RWPE2 (cell line): ENCODE measurements at regions not wholly inside any gene's neighbourhood (a gene's known extent, or its start where the extent isn't known, plus 50 kb on each side); places are given as distances from the start of the nearest gene placed in this dataset.

Experiments
- ATAC-seq: fragments of 200-7000 bp; cut with Tn5 transposase; 3 replicates; pipeline ENCODE4 v1.9.1; 2021; ENCODE audit warnings: low read depth
- DNase-seq: peaks from one replicate; pipeline ENCODE4 v3.0.0-alpha.2; 2020; ENCODE audit warnings: low spot score
- H3K27ac ChIP-seq: fragments of 450-650 bp; 2 replicates; pipeline ENCODE4 v1.5.1; 2017; ENCODE audit warnings: mild to moderate bottlenecking; ENCODE audit not compliant: poor library complexity, severe bottlenecking
- H3K27me3 ChIP-seq: fragments of 250-450 bp; sonication (Bioruptor Pico); 2 replicates; pipeline ENCODE4 v1.5.1; 2021; ENCODE audit warnings: mild to moderate bottlenecking, moderate library complexity; ENCODE audit not compliant: insufficient read depth, poor library complexity, severe bottlenecking
- H3K36me3 ChIP-seq: fragments of 250-450 bp; sonication (Bioruptor Pico); 2 replicates; pipeline ENCODE4 v1.5.1; 2020; ENCODE audit warnings: low read depth, mild to moderate bottlenecking, moderate library complexity
- H3K4me1 ChIP-seq: fragments of 250-450 bp; sonication (Bioruptor Pico); 2 replicates; pipeline ENCODE4 v1.5.1; 2021; ENCODE audit warnings: mild to moderate bottlenecking, moderate library complexity; ENCODE audit not compliant: insufficient read depth, poor library complexity, severe bottlenecking
- H3K4me3 ChIP-seq: fragments of 250-450 bp; sonication (Bioruptor Pico); 2 replicates; pipeline ENCODE4 v1.5.1; 2021; ENCODE audit warnings: mild to moderate bottlenecking, moderate library complexity; ENCODE audit not compliant: severe bottlenecking
- H3K9me3 ChIP-seq: fragments of 250-450 bp; sonication (Bioruptor Pico); 2 replicates; pipeline ENCODE4 v1.5.1; 2021; ENCODE audit warnings: mild to moderate bottlenecking, moderate library complexity; ENCODE audit not compliant: severe bottlenecking
- TF ChIP-seq, protein P1 (sequence below): fragments of 450-650 bp; IDR thresholded peaks from one replicate; pipeline ENCODE4 v1.5.1; 2017; ENCODE audit warnings: mild to moderate bottlenecking, moderate library complexity; ENCODE audit not compliant: poor library complexity, severe bottlenecking

DNA sequence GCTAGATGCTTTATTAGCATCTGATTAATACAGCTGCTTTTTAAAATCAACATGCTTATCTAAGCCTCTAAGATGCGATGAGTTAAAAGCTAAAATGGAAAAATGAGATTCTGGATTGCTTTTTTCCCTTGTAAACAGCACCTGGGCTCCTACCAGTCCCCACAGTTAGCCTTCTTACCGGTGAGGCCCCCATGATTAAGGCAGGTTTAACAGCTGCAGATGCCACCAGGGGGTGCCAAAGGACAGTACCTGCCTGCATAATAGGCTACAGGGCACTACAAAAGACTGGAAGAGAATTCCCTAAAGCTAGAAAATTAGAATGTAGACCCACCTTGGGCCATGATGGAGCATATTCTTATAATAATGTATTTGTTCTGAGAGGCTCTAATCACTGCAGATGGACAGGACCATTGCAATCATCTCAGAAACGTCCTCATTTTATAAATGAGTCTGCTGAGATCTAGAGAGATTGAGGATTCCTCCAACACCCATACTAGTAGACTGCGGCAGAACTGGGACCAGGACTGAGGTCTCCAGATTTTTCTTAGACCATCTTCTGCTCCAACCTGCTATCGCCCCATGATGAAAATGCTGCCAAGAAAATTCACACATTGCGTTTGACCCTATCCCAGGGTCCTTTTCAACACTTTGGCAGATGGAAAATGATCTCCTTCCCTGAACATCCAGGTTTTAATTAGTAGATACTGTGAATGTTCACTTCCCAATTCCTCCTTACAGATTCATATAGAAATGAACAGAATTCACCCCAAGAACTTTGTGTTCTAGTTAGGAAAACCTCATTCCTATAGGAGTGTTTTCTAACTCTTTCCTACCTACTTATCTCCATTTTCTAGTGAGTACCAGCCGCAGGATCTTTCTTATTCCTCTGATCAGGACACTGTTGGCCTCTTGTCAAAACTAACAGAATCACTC, 148.8 kb downstream of the RPS12 start:
- no peaks in the 10 kb centered on the region for H3K27me3 ChIP-seq
- H3K9me3 ChIP-seq, result no peaks in the 10 kb centered on the region
- peaks cover 19% of the 10 kb centered on the region for H3K4me1 ChIP-seq
- TF ChIP-seq, protein P1, sequence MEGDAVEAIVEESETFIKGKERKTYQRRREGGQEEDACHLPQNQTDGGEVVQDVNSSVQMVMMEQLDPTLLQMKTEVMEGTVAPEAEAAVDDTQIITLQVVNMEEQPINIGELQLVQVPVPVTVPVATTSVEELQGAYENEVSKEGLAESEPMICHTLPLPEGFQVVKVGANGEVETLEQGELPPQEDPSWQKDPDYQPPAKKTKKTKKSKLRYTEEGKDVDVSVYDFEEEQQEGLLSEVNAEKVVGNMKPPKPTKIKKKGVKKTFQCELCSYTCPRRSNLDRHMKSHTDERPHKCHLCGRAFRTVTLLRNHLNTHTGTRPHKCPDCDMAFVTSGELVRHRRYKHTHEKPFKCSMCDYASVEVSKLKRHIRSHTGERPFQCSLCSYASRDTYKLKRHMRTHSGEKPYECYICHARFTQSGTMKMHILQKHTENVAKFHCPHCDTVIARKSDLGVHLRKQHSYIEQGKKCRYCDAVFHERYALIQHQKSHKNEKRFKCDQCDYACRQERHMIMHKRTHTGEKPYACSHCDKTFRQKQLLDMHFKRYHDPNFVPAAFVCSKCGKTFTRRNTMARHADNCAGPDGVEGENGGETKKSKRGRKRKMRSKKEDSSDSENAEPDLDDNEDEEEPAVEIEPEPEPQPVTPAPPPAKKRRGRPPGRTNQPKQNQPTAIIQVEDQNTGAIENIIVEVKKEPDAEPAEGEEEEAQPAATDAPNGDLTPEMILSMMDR, result peak; percentile 89
- no peaks in the 10 kb centered on the region for H3K36me3 ChIP-seq
- ATAC-seq (peak; percentile 73), DNase-seq (no peak)
- no peak overlapping the region for H3K27ac ChIP-seq
- H3K4me3 ChIP-seq, result no peak overlapping the region

DNA sequence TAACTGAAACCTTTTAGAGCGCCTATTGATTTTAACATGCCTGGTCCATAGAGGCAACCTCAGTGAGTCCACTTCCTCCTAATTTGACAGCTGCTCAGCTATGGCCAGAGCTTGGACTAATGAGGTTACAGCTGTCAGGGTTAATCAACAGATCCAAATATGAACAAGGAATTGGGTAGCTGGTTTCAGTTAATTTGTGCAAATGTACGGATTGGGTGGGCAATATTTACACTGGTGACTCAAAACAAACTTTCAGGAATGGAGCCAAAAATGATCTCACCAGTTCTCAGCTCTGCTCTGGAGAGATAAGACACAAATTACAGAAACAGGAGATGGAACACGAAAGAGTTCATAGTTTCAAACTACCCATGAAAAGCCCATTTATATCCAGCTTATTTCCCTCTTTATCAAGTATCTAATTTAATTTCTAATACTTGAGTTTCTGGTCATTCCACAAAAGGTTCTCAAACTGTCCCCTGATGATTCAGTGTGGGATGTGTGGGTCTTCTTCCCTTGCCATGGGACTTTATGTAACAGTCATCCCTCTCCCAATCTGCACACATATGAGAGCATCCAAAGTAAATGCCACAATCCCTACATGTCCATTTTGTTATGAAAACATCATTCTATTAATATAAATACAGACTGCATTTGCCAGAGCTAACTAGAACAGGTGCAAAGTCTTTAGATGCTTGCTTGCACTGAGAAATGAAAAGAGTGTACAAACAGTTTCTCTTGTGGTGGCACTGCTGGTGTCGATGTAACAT, 149.9 kb downstream of the RPS12 start:
- Histone ChIP-seq H3K4me1 (peaks cover 19% of the 10 kb centered on the region), H3K27me3 (no peaks in the 10 kb centered on the region), H3K36me3 (no peaks in the 10 kb centered on the region), H3K9me3 (no peaks in the 10 kb centered on the region), H3K27ac (no peak overlapping the region), H3K4me3 (no peak overlapping the region)
- TF ChIP-seq, protein P1, result no peak
- ATAC-seq (peak; percentile 45; the same call in 2 of the 3 replicates), DNase-seq (no peak)

DNA sequence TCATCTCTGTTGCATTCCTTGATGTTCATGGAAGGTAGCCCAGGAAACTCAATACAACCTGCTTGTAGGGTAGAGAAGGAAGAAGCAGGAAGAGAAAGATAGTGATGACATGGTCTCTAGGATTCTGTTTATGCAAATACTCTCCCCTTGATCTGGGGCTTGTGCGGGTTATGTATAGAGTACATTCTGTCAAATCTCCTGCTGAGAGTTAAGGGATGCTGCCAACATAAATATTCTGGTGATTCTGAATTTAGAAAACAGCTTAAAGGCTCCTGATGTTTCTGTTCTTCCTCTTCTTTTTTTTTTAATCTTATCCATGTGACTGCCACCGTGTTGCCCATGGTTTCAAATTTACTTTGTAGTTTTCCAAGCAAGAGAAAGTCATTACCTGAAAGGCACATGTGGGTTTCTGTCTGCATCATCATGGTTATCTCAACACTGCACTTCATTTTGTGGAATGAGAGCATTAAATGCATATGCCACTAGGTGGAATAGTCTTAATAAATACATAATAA, 150.6 kb downstream of the RPS12 start:
- no peaks in the 10 kb centered on the region for H3K27me3 ChIP-seq
- no peaks in the 10 kb centered on the region for H3K36me3 ChIP-seq
- H3K4me1 ChIP-seq, result peaks cover 19% of the 10 kb centered on the region
- TF ChIP-seq, protein P1, result no peak
- no peak overlapping the region for H3K4me3 ChIP-seq
- DNase-seq (no peak), ATAC-seq (no peak)
- no peaks in the 10 kb centered on the region for H3K9me3 ChIP-seq
- no peak overlapping the region for H3K27ac ChIP-seq

DNA sequence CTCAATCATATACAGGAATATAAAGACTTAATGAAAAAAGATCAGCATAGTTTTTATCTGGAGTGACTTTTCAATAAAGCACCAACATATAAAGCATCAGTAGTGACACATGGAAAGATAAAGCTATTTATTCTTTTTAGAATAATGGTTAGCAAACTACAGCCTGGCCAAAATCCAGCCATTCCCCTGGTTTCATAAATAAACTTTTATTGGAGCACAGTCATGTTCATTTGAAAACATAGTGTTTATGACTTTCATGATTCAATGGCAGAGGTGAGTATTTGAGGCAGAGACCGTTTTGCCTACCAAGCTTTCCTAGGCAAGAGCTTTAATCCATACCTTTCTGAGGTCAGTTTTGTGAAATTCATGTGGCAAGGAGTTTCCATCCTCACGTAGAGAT, 153.5 kb downstream of the RPS12 start:
- DNase-seq, result no peak
- no peak overlapping the region for H3K27ac ChIP-seq
- no peaks in the 10 kb centered on the region for H3K36me3 ChIP-seq
- no peaks in the 10 kb centered on the region for H3K9me3 ChIP-seq
- H3K4me1 ChIP-seq, result peaks cover 4% of the 10 kb centered on the region
- H3K27me3 ChIP-seq, result no peaks in the 10 kb centered on the region
- no peak for ATAC-seq
- TF ChIP-seq, protein P1, result no peak
- no peak overlapping the region for H3K4me3 ChIP-seq
